Glutamatergic neuron (in vitro differentiated cells): ENCODE measurements at regions not wholly inside any gene's neighbourhood (a gene's known extent, or its start where the extent isn't known, plus 50 kb on each side); places are given as distances from the start of the nearest gene placed in this dataset.

Source experiments
- DNase-seq: peaks from one replicate; pipeline ENCODE4 v3.0.0; 2022
- H3K27ac Mint-ChIP-seq: one replicate; pipeline ENCODE4 v1.8.0; 2020; ENCODE audit warnings: mild to moderate bottlenecking, mixed read lengths, inconsistent platforms; ENCODE audit not compliant: unreplicated experiment
- H3K27me3 Mint-ChIP-seq: one replicate; pipeline ENCODE4 v1.8.0; 2020; ENCODE audit warnings: mild to moderate bottlenecking, moderate library complexity, mixed read lengths, inconsistent platforms; ENCODE audit not compliant: unreplicated experiment
- H3K36me3 Mint-ChIP-seq: one replicate; pipeline ENCODE4 v1.8.0; 2020; ENCODE audit warnings: mild to moderate bottlenecking, mixed read lengths, inconsistent platforms; ENCODE audit not compliant: unreplicated experiment
- H3K4me1 Mint-ChIP-seq: one replicate; pipeline ENCODE4 v1.8.0; 2020; ENCODE audit warnings: mild to moderate bottlenecking, low read depth, mixed read lengths, inconsistent platforms; ENCODE audit not compliant: unreplicated experiment
- H3K4me3 Mint-ChIP-seq: one replicate; pipeline ENCODE4 v1.8.0; 2020; ENCODE audit warnings: mild to moderate bottlenecking, mixed read lengths, inconsistent platforms; ENCODE audit not compliant: unreplicated experiment
- H3K9me3 Mint-ChIP-seq: one replicate; pipeline ENCODE4 v1.8.0; 2020; ENCODE audit warnings: mild to moderate bottlenecking, moderate library complexity, mixed read lengths, inconsistent platforms; ENCODE audit not compliant: unreplicated experiment
- CTCF ChIP-seq: fragments of 200-600 bp; sonication (generic); IDR thresholded peaks from one replicate; pipeline ENCODE4 v1.5.0; 2021; ENCODE audit not compliant: partially characterized antibody, unreplicated experiment

GRCh38 chr22:34319346-34319745 is 399.1 kb upstream of the LARGE1 start:
- no peak for DNase-seq
- Mint-ChIP-seq H3K36me3 (peaks cover 5% of the 10 kb centered on the region), H3K27ac (no peak overlapping the region), H3K9me3 (peaks cover 2% of the 10 kb centered on the region), H3K27me3 (peaks cover 6% of the 10 kb centered on the region), H3K4me1 (no peaks in the 10 kb centered on the region), H3K4me3 (no peak overlapping the region)
- TF ChIP-seq CTCF = no peak

- H3K36me3 Mint-ChIP-seq = no peaks in the 10 kb centered on the region
- no peak for DNase-seq
- H3K4me1 Mint-ChIP-seq = no peaks in the 10 kb centered on the region
- no peaks in the 10 kb centered on the region for H3K9me3 Mint-ChIP-seq
- no peak overlapping the region for H3K4me3 Mint-ChIP-seq
- H3K27ac Mint-ChIP-seq = no peak overlapping the region
- TF ChIP-seq CTCF = no peak
- no peaks in the 10 kb centered on the region for H3K27me3 Mint-ChIP-seq
Measured at GRCh38 chr22:34324763-34325162, 404.5 kb upstream of the LARGE1 start.

- Mint-ChIP-seq H3K27ac (no peak overlapping the region), H3K36me3 (no peaks in the 10 kb centered on the region), H3K9me3 (no peaks in the 10 kb centered on the region), H3K4me1 (no peaks in the 10 kb centered on the region), H3K27me3 (no peaks in the 10 kb centered on the region), H3K4me3 (no peak overlapping the region)
- no peak for TF ChIP-seq CTCF
- no peak for DNase-seq
Measured at GRCh38 chr22:34326901-34327300, 406.6 kb upstream of the LARGE1 start.

- DNase-seq = no peak
- TF ChIP-seq CTCF = no peak
- no peak overlapping the region for H3K4me3 Mint-ChIP-seq
- peaks cover 2% of the 10 kb centered on the region for H3K9me3 Mint-ChIP-seq
- no peak overlapping the region for H3K27ac Mint-ChIP-seq
- H3K4me1 Mint-ChIP-seq = no peaks in the 10 kb centered on the region
- H3K27me3 Mint-ChIP-seq = no peaks in the 10 kb centered on the region
- peaks cover 6% of the 10 kb centered on the region for H3K36me3 Mint-ChIP-seq
Measured at GRCh38 chr22:34330432-34330831, 410.2 kb upstream of the LARGE1 start.

- peaks cover 2% of the 10 kb centered on the region for H3K9me3 Mint-ChIP-seq
- no peak overlapping the region for H3K4me3 Mint-ChIP-seq
- peaks cover 6% of the 10 kb centered on the region for H3K36me3 Mint-ChIP-seq
- DNase-seq = no peak
- no peaks in the 10 kb centered on the region for H3K27me3 Mint-ChIP-seq
- no peak overlapping the region for H3K27ac Mint-ChIP-seq
- H3K4me1 Mint-ChIP-seq = no peaks in the 10 kb centered on the region
- no peak for TF ChIP-seq CTCF
Measured at GRCh38 chr22:34333285-34333684, 413.0 kb upstream of the LARGE1 start.
